ENCODE measurements at regions not wholly inside any gene's neighbourhood (a gene's known extent, or its start where the extent isn't known, plus 50 kb on each side); places are given as distances from the start of the nearest gene placed in this dataset.

DNA sequence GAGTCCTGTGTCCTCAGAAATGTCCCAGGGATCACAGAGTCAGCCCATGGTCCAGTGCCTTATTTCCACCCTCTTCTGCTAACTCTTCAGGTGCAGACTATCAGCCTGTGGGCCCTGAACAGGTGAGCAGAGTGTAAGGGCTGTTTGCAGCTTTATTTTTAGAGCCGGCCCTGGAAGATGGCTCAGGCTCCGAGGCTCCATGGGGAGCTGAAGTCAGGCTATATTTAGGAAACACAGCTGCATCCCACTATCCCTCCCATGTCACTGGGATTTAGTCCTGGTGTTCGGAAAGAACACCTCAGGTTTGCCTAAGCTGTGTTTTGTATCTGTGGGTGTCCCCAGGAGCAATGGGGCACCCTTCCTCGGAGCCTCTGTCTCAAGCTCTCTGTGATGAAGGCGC lies 126.9 kb downstream of the RPS24 start:
- ATAC-seq (no peak), DNase-seq (ENCODE audit: low read depth, low spot score) (no peak)
- Histone ChIP-seq H3K9ac (ENCODE audit: low read length) (no peak overlapping the region), H3K4me2 (ENCODE audit: low read length) (no peak overlapping the region), H3K4me3 (replicated peaks in 1 of 2; ENCODE audit: low read depth in 1 of 2, low read length in 2 of 2) (no peak overlapping the region), H3K79me2 (ENCODE audit: insufficient read depth, low read length) (no peaks in the 10 kb centered on the region), H3K36me3 (ENCODE audit: control insufficient read depth in 1 of 2, insufficient read depth in 2 of 2, low read length in 2 of 2) (no peaks in the 10 kb centered on the region), H3K9me2 (ENCODE audit: insufficient read depth) (no peaks in the 10 kb centered on the region), H3K27me3 (ENCODE audit: insufficient read depth, low read length) (no peaks in the 10 kb centered on the region), H3K4me1 (ENCODE audit: control insufficient read depth in 1 of 2, insufficient read depth in 2 of 2, low read length in 2 of 2) (peaks cover 0 to 6% of the 10 kb centered on the region in 2 experiments; a peak in 2 of 4 replicates), H3K9me3 (ENCODE audit: control insufficient read depth in 1 of 2, insufficient read depth in 1 of 2, low read depth in 1 of 2, low read length in 2 of 2) (no peaks in the 10 kb centered on the region), H2AFZ (ENCODE audit: low read depth, low read length, poor library complexity, severe bottlenecking) (no peak overlapping the region), H3K27ac (ENCODE audit: low read depth, low read length) (no peak overlapping the region), H4K20me1 (ENCODE audit: insufficient read depth) (no peaks in the 10 kb centered on the region)
- ChIA-PET CTCF (no interaction called here), POLR2A (no interaction called here), RAD21 (ENCODE audit: low non-redundant PET in 1 of 2, low total read pairs in 2 of 2, uncharacterized antibody in 2 of 2, unreplicated experiment in 2 of 2) (no interaction called here)
- no TSS peak for BruUV-seq (replicated peaks)
- intact Hi-C loops (cut with micrococcal nuclease), result no loop called here
- TF ChIP-seq JUND (IDR thresholded peaks at IDR 0.05) (no peak), FOSL1 (IDR thresholded peaks at IDR 0.05; ENCODE audit: low read depth) (no peak), SIN3A (IDR thresholded peaks at IDR 0.05; ENCODE audit: low read depth) (no peak), EZH2phosphoT487 (IDR thresholded peaks at IDR 0.05; ENCODE audit: borderline replicate concordance) (no peak), POLR2A (IDR thresholded peaks at IDR 0.05; ENCODE audit: borderline replicate concordance, extremely low read depth, insufficient read depth, insufficient read length) (no peak)
- TF ChIP-seq, protein P1, sequence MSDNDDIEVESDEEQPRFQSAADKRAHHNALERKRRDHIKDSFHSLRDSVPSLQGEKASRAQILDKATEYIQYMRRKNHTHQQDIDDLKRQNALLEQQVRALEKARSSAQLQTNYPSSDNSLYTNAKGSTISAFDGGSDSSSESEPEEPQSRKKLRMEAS (IDR thresholded peaks at IDR 0.05), result no peak

- Histone ChIP-seq H3K9ac (ENCODE audit: low read length) (no peak overlapping the region), H3K4me2 (ENCODE audit: low read length) (no peak overlapping the region), H4K20me1 (ENCODE audit: insufficient read depth) (no peaks in the 10 kb centered on the region), H3K27me3 (ENCODE audit: insufficient read depth, low read length) (no peaks in the 10 kb centered on the region), H3K4me3 (replicated peaks in 1 of 2; ENCODE audit: low read depth in 1 of 2, low read length in 2 of 2) (no peak overlapping the region), H3K36me3 (ENCODE audit: control insufficient read depth in 1 of 2, insufficient read depth in 2 of 2, low read length in 2 of 2) (no peaks in the 10 kb centered on the region), H3K79me2 (ENCODE audit: insufficient read depth, low read length) (no peaks in the 10 kb centered on the region), H3K9me3 (ENCODE audit: control insufficient read depth in 1 of 2, insufficient read depth in 1 of 2, low read depth in 1 of 2, low read length in 2 of 2) (no peaks in the 10 kb centered on the region), H3K4me1 (ENCODE audit: control insufficient read depth in 1 of 2, insufficient read depth in 2 of 2, low read length in 2 of 2) (peaks cover 0 to 7% of the 10 kb centered on the region in 2 experiments; a peak in 2 of 4 replicates), H3K9me2 (ENCODE audit: insufficient read depth) (no peaks in the 10 kb centered on the region), H3K27ac (ENCODE audit: low read depth, low read length) (no peak overlapping the region), H2AFZ (ENCODE audit: low read depth, low read length, poor library complexity, severe bottlenecking) (no peak overlapping the region)
- ATAC-seq (no peak), DNase-seq (ENCODE audit: low read depth, low spot score) (no peak)
- ChIA-PET RAD21 (ENCODE audit: low non-redundant PET in 1 of 2, low total read pairs in 2 of 2, uncharacterized antibody in 2 of 2, unreplicated experiment in 2 of 2) (no interaction called here), CTCF (no interaction called here), POLR2A (no interaction called here)
- intact Hi-C loops (cut with micrococcal nuclease), result no loop called here
- BruUV-seq (replicated peaks), result no TSS peak
- no peak for TF ChIP-seq ZBTB33 (IDR thresholded peaks at IDR 0.05; ENCODE audit: extremely low read depth, insufficient replicate concordance, low read length)
- TF ChIP-seq, protein P2, sequence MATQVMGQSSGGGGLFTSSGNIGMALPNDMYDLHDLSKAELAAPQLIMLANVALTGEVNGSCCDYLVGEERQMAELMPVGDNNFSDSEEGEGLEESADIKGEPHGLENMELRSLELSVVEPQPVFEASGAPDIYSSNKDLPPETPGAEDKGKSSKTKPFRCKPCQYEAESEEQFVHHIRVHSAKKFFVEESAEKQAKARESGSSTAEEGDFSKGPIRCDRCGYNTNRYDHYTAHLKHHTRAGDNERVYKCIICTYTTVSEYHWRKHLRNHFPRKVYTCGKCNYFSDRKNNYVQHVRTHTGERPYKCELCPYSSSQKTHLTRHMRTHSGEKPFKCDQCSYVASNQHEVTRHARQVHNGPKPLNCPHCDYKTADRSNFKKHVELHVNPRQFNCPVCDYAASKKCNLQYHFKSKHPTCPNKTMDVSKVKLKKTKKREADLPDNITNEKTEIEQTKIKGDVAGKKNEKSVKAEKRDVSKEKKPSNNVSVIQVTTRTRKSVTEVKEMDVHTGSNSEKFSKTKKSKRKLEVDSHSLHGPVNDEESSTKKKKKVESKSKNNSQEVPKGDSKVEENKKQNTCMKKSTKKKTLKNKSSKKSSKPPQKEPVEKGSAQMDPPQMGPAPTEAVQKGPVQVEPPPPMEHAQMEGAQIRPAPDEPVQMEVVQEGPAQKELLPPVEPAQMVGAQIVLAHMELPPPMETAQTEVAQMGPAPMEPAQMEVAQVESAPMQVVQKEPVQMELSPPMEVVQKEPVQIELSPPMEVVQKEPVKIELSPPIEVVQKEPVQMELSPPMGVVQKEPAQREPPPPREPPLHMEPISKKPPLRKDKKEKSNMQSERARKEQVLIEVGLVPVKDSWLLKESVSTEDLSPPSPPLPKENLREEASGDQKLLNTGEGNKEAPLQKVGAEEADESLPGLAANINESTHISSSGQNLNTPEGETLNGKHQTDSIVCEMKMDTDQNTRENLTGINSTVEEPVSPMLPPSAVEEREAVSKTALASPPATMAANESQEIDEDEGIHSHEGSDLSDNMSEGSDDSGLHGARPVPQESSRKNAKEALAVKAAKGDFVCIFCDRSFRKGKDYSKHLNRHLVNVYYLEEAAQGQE (IDR thresholded peaks at IDR 0.05; ENCODE audit: low read depth), result no peak
- TF ChIP-seq POLR2A (IDR thresholded peaks at IDR 0.05; ENCODE audit: borderline replicate concordance, extremely low read depth, insufficient read depth, insufficient read length), result no peak
- no peak for TF ChIP-seq RAD21 (IDR thresholded peaks at IDR 0.05; ENCODE audit: low read depth)
- TF ChIP-seq CEBPB (IDR thresholded peaks at IDR 0.05; ENCODE audit: low read depth), result no peak
- TF ChIP-seq POLR2AphosphoS5 (IDR thresholded peaks at IDR 0.05; ENCODE audit: low read depth, low read length), result no peak
- no peak for TF ChIP-seq TCF7L2 (IDR thresholded peaks at IDR 0.05; ENCODE audit: borderline replicate concordance, extremely low read depth, insufficient read depth, insufficient read length)
- no peak for TF ChIP-seq JUND (IDR thresholded peaks at IDR 0.05)
- no peak for TF ChIP-seq ZFX (IDR thresholded peaks at IDR 0.05)
- TF ChIP-seq SRF (IDR thresholded peaks at IDR 0.05; ENCODE audit: low read depth), result no peak
- TF ChIP-seq, protein P3, sequence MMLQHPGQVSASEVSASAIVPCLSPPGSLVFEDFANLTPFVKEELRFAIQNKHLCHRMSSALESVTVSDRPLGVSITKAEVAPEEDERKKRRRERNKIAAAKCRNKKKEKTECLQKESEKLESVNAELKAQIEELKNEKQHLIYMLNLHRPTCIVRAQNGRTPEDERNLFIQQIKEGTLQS (IDR thresholded peaks at IDR 0.05), result no peak
Observed at GRCh38 chr10:78162853-78163252, 129.2 kb downstream of the RPS24 start.

Data from HCT116 (cell line).